Activated T-helper 1 cell treated with anti-CD3 and anti-CD28 coated beads, Interleukin-12 subunit alpha, Interleukin-12 subunit beta, Interleukin-2, Interleukin-4 antibody, amounts not matched to agents 30 ng/mL and 10 ng/mL and 1 ng/mL, durations not matched to agents 14 hours and 24 hours and 36 hours (primary cell): ENCODE measurements at regions not wholly inside any gene's neighbourhood (a gene's known extent, or its start where the extent isn't known, plus 50 kb on each side); places are given as distances from the start of the nearest gene placed in this dataset.

Experiments used
- DNase-seq: peaks from one replicate; pipeline ENCODE4 v3.0.0; 2021; ENCODE audit warnings: low spot score
- H3K27ac Mint-ChIP-seq: one replicate; pipeline ENCODE4 v1.8.0; 2021; ENCODE audit warnings: mild to moderate bottlenecking, mixed read lengths
- H3K27me3 Mint-ChIP-seq: one replicate; pipeline ENCODE4 v1.8.0; 2022; ENCODE audit warnings: mild to moderate bottlenecking, moderate library complexity, mixed read lengths; ENCODE audit not compliant: insufficient read depth
- H3K36me3 Mint-ChIP-seq: one replicate; pipeline ENCODE4 v1.8.0; 2021; ENCODE audit warnings: low read depth, mixed read lengths
- H3K4me1 Mint-ChIP-seq: one replicate; pipeline ENCODE4 v1.8.0; 2021; ENCODE audit warnings: low read depth, mixed read lengths
- H3K4me3 Mint-ChIP-seq: one replicate; pipeline ENCODE4 v1.8.0; 2021; ENCODE audit warnings: mild to moderate bottlenecking, moderate library complexity, mixed read lengths
- H3K9me3 Mint-ChIP-seq: one replicate; pipeline ENCODE4 v1.8.0; 2021; ENCODE audit warnings: mixed read lengths
- intact Hi-C: fragments of 100-400 bp; cut with micrococcal nuclease; formaldehyde crosslinking; loops from one replicate; pipeline ENCODE4 v1.15.1; 2024

GRCh38 chr14:30218907-30219306 lies 291.3 kb upstream of the PRKD1 start:
- Mint-ChIP-seq H3K36me3 (no peaks in the 10 kb centered on the region), H3K27me3 (no peaks in the 10 kb centered on the region), H3K9me3 (peaks cover 3% of the 10 kb centered on the region), H3K27ac (no peak overlapping the region), H3K4me3 (no peak overlapping the region), H3K4me1 (no peaks in the 10 kb centered on the region)
- intact Hi-C loops = no loop called here
- no peak for DNase-seq

- no peak overlapping the region for H3K27ac Mint-ChIP-seq
- H3K36me3 Mint-ChIP-seq = no peaks in the 10 kb centered on the region
- H3K9me3 Mint-ChIP-seq = peaks cover 14% of the 10 kb centered on the region
- intact Hi-C loops = no loop called here
- H3K4me1 Mint-ChIP-seq = no peaks in the 10 kb centered on the region
- H3K4me3 Mint-ChIP-seq = no peak overlapping the region
- H3K27me3 Mint-ChIP-seq = no peaks in the 10 kb centered on the region
- DNase-seq = no peak
Measured at GRCh38 chr14:30221546-30221945, 293.9 kb upstream of the PRKD1 start.

- H3K36me3 Mint-ChIP-seq = no peaks in the 10 kb centered on the region
- H3K4me3 Mint-ChIP-seq = no peak overlapping the region
- no peaks in the 10 kb centered on the region for H3K4me1 Mint-ChIP-seq
- H3K9me3 Mint-ChIP-seq = peaks cover 14% of the 10 kb centered on the region
- no peaks in the 10 kb centered on the region for H3K27me3 Mint-ChIP-seq
- intact Hi-C loops = no loop called here
- no peak overlapping the region for H3K27ac Mint-ChIP-seq
- DNase-seq = no peak
Measured at GRCh38 chr14:30223385-30223785, 295.7 kb upstream of the PRKD1 start.

GRCh38 chr14:30223966-30224365 lies 296.3 kb upstream of the PRKD1 start:
- H3K4me3 Mint-ChIP-seq = no peak overlapping the region
- H3K9me3 Mint-ChIP-seq = peaks cover 14% of the 10 kb centered on the region
- no peaks in the 10 kb centered on the region for H3K27me3 Mint-ChIP-seq
- H3K36me3 Mint-ChIP-seq = no peaks in the 10 kb centered on the region
- no peak for DNase-seq
- H3K4me1 Mint-ChIP-seq = no peaks in the 10 kb centered on the region
- no peak overlapping the region for H3K27ac Mint-ChIP-seq
- intact Hi-C loops = no loop called here

GRCh38 chr14:30225176-30225575 lies 297.5 kb upstream of the PRKD1 start:
- Mint-ChIP-seq H3K4me1 (no peaks in the 10 kb centered on the region), H3K27me3 (no peaks in the 10 kb centered on the region), H3K4me3 (no peak overlapping the region), H3K36me3 (no peaks in the 10 kb centered on the region), H3K9me3 (peaks cover 14% of the 10 kb centered on the region), H3K27ac (no peak overlapping the region)
- no peak for DNase-seq
- intact Hi-C loops = no loop called here

- Mint-ChIP-seq H3K4me3 (no peak overlapping the region), H3K27me3 (no peaks in the 10 kb centered on the region), H3K9me3 (peaks cover 21% of the 10 kb centered on the region), H3K4me1 (no peaks in the 10 kb centered on the region), H3K27ac (no peak overlapping the region), H3K36me3 (no peaks in the 10 kb centered on the region)
- DNase-seq = no peak
- intact Hi-C loops = no loop called here
Measured at GRCh38 chr14:30227436-30227835, 299.8 kb upstream of the PRKD1 start.

- no peak overlapping the region for H3K4me3 Mint-ChIP-seq
- no peaks in the 10 kb centered on the region for H3K4me1 Mint-ChIP-seq
- peaks cover 21% of the 10 kb centered on the region for H3K9me3 Mint-ChIP-seq
- H3K27me3 Mint-ChIP-seq = no peaks in the 10 kb centered on the region
- no peaks in the 10 kb centered on the region for H3K36me3 Mint-ChIP-seq
- no peak for DNase-seq
- no peak overlapping the region for H3K27ac Mint-ChIP-seq
- intact Hi-C loops = no loop called here
Measured at GRCh38 chr14:30227876-30228275, 300.2 kb upstream of the PRKD1 start.

GRCh38 chr14:30230719-30231118 lies 303.1 kb upstream of the PRKD1 start:
- peaks cover 7% of the 10 kb centered on the region for H3K9me3 Mint-ChIP-seq
- H3K27me3 Mint-ChIP-seq = no peaks in the 10 kb centered on the region
- H3K27ac Mint-ChIP-seq = no peak overlapping the region
- no peak overlapping the region for H3K4me3 Mint-ChIP-seq
- no peaks in the 10 kb centered on the region for H3K36me3 Mint-ChIP-seq
- no peaks in the 10 kb centered on the region for H3K4me1 Mint-ChIP-seq
- no peak for DNase-seq
- intact Hi-C loops = no loop called here

GRCh38 chr14:30234966-30235365 lies 307.3 kb upstream of the PRKD1 start:
- H3K36me3 Mint-ChIP-seq = no peaks in the 10 kb centered on the region
- no peak overlapping the region for H3K4me3 Mint-ChIP-seq
- intact Hi-C loops = no loop called here

GRCh38 chr14:30235485-30235884 lies 307.8 kb upstream of the PRKD1 start:
- Mint-ChIP-seq H3K27me3 (no peaks in the 10 kb centered on the region), H3K27ac (no peak overlapping the region), H3K36me3 (no peaks in the 10 kb centered on the region), H3K4me1 (no peaks in the 10 kb centered on the region), H3K9me3 (peaks cover 7% of the 10 kb centered on the region), H3K4me3 (no peak overlapping the region)
- DNase-seq = no peak
- intact Hi-C loops = no loop called here

More at GRCh38 chr14:30234966-30235365, 307.3 kb upstream of the PRKD1 start:
- Mint-ChIP-seq H3K4me1 (no peaks in the 10 kb centered on the region), H3K9me3 (peaks cover 7% of the 10 kb centered on the region), H3K27ac (no peak overlapping the region), H3K27me3 (no peaks in the 10 kb centered on the region)
- no peak for DNase-seq

- intact Hi-C loops = no loop called here
- Mint-ChIP-seq H3K27me3 (peaks cover 2% of the 10 kb centered on the region), H3K27ac (no peak overlapping the region), H3K4me1 (no peaks in the 10 kb centered on the region), H3K4me3 (no peak overlapping the region), H3K9me3 (no peaks in the 10 kb centered on the region), H3K36me3 (no peaks in the 10 kb centered on the region)
- DNase-seq = no peak
Measured at GRCh38 chr14:30238936-30239335, 311.3 kb upstream of the PRKD1 start.

GRCh38 chr14:30240018-30240417 lies 312.4 kb upstream of the PRKD1 start:
- intact Hi-C loops = no loop called here
- H3K36me3 Mint-ChIP-seq = no peaks in the 10 kb centered on the region
- DNase-seq = no peak
- peaks cover 4% of the 10 kb centered on the region for H3K27me3 Mint-ChIP-seq
- no peak overlapping the region for H3K4me3 Mint-ChIP-seq
- H3K4me1 Mint-ChIP-seq = no peaks in the 10 kb centered on the region
- H3K9me3 Mint-ChIP-seq = no peaks in the 10 kb centered on the region
- H3K27ac Mint-ChIP-seq = no peak overlapping the region

- Mint-ChIP-seq H3K36me3 (no peaks in the 10 kb centered on the region), H3K4me3 (no peak overlapping the region), H3K4me1 (no peaks in the 10 kb centered on the region), H3K27me3 (peaks cover 4% of the 10 kb centered on the region), H3K27ac (no peak overlapping the region), H3K9me3 (no peaks in the 10 kb centered on the region)
- no peak for DNase-seq
- intact Hi-C loops = no loop called here
Measured at GRCh38 chr14:30240685-30241084, 313.0 kb upstream of the PRKD1 start.

- Mint-ChIP-seq H3K9me3 (no peaks in the 10 kb centered on the region), H3K36me3 (no peaks in the 10 kb centered on the region), H3K4me3 (no peak overlapping the region), H3K4me1 (no peaks in the 10 kb centered on the region), H3K27me3 (peaks cover 4% of the 10 kb centered on the region), H3K27ac (no peak overlapping the region)
- intact Hi-C loops = no loop called here
- no peak for DNase-seq
Measured at GRCh38 chr14:30242744-30243143, 315.1 kb upstream of the PRKD1 start.
